B cell (primary cell): ENCODE measurements at regions not wholly inside any gene's neighbourhood (a gene's known extent, or its start where the extent isn't known, plus 50 kb on each side); places are given as distances from the start of the nearest gene placed in this dataset.

ENCODE experiments used
- EZH2 ChIP-seq: IDR thresholded peaks from 2 replicates; pipeline ENCODE4 v1.6.1; 2012; ENCODE audit warnings: borderline replicate concordance, low read depth, mild to moderate bottlenecking, moderate library complexity, low read length; ENCODE audit not compliant: insufficient read depth, poor library complexity, severe bottlenecking
- TF ChIP-seq, protein P1 (sequence below): fragments of 200-600 bp; IDR thresholded peaks from one replicate; pipeline ENCODE4 v1.8.0; 2022; ENCODE audit warnings: antibody characterized with exemption, mild to moderate bottlenecking

DNA sequence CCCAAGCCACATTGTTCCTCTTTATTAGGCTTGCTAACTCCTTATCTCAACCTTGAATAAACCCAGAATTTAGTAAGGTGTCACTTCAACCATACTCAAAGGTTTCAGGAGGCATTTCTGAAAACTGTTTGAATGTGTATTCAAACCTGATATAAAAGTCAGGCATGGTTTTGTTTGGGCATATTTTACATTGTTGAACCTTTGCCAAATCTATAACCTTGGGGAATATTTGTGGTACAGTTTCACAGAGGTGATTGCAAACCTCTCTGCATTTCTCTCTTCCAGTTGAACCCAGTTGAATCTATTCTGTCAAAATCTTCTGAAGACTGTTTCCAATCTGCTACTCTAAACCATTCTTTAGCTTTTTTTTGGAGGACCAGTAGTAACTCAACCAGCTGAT lies 409.0 kb downstream of the TECRL start:
- TF ChIP-seq, protein P1, sequence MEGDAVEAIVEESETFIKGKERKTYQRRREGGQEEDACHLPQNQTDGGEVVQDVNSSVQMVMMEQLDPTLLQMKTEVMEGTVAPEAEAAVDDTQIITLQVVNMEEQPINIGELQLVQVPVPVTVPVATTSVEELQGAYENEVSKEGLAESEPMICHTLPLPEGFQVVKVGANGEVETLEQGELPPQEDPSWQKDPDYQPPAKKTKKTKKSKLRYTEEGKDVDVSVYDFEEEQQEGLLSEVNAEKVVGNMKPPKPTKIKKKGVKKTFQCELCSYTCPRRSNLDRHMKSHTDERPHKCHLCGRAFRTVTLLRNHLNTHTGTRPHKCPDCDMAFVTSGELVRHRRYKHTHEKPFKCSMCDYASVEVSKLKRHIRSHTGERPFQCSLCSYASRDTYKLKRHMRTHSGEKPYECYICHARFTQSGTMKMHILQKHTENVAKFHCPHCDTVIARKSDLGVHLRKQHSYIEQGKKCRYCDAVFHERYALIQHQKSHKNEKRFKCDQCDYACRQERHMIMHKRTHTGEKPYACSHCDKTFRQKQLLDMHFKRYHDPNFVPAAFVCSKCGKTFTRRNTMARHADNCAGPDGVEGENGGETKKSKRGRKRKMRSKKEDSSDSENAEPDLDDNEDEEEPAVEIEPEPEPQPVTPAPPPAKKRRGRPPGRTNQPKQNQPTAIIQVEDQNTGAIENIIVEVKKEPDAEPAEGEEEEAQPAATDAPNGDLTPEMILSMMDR = no peak
- TF ChIP-seq EZH2 = no peak
